Activated T-cell treated with anti-CD3 and anti-CD28 coated beads, Interleukin-2, amount 50 U/mL, for 72 hours (primary cell): ENCODE measurements at regions not wholly inside any gene's neighbourhood (a gene's known extent, or its start where the extent isn't known, plus 50 kb on each side); places are given as distances from the start of the nearest gene placed in this dataset.

Source experiments
- ATAC-seq, 2 donors: fragments of 150-1000 bp; cut with Tn5 transposase; replicated peaks in 1 of 2; 2 replicates each; pipeline ENCODE4 v1.10.0; 2021; ENCODE audit warnings: moderate library complexity in 2 of 2, mild to moderate bottlenecking in 1 of 2
- DNase-seq, 2 donors: peaks; one replicate each; pipeline ENCODE4 v3.0.0; 2021 to 2022; ENCODE audit warnings: mixed read lengths in 1 of 2
- H3K27ac Mint-ChIP-seq: one replicate; pipeline ENCODE4 v1.8.0; 2022; ENCODE audit warnings: mild to moderate bottlenecking, moderate library complexity, mixed read lengths
- H3K27me3 Mint-ChIP-seq: one replicate; pipeline ENCODE4 v1.8.0; 2022; ENCODE audit warnings: low read depth, mixed read lengths
- H3K36me3 Mint-ChIP-seq, 2 donors: one replicate each; pipeline ENCODE4 v1.8.0; 2022; ENCODE audit warnings: mixed read lengths in 2 of 2, mild to moderate bottlenecking in 1 of 2; ENCODE audit not compliant: insufficient read depth in 2 of 2
- H3K4me1 Mint-ChIP-seq: one replicate; pipeline ENCODE4 v1.8.0; 2022; ENCODE audit warnings: low read depth, mixed read lengths
- H3K4me3 Mint-ChIP-seq, 2 donors: one replicate each; pipeline ENCODE4 v1.8.0; 2022; ENCODE audit warnings: mild to moderate bottlenecking in 2 of 2, mixed read lengths in 2 of 2, moderate library complexity in 2 of 2
- H3K9me3 Mint-ChIP-seq, 2 donors: one replicate each; pipeline ENCODE4 v1.8.0; 2022; ENCODE audit warnings: mixed read lengths in 2 of 2

GRCh38 chr2:4269885-4270284 is 566.5 kb downstream of the DCDC2C start:
- Mint-ChIP-seq H3K36me3 (no peaks in the 10 kb centered on the region), H3K4me1 (no peaks in the 10 kb centered on the region), H3K9me3 (peaks cover 0 to 3% of the 10 kb centered on the region in 2 donors), H3K27me3 (no peaks in the 10 kb centered on the region), H3K4me3 (no peak overlapping the region), H3K27ac (no peak overlapping the region)
- DNase-seq (no peak), ATAC-seq (no peak)

- H3K27me3 Mint-ChIP-seq = no peaks in the 10 kb centered on the region
- no peak overlapping the region for H3K4me3 Mint-ChIP-seq
Observed at GRCh38 chr2:4272261-4272858, 569.0 kb downstream of the DCDC2C start.

DNA sequence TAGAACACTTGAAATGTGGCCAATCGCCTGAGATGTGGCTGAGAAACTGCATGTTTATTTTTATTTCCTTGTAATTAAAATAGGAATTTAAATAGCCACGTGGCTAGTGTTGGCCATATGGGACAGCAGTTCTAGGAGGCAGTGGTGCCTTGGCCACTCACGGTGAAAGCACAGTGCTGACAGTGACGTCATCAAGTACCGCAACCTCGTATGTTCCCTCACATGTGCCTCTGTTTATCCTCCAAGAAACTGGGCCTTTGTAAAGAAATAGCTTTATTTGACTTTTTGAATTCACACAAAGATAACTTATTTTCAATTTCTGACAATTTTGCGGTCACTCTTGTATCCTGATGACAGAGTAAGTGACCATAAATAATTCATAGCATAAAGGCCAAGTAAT is 575.0 kb downstream of the DCDC2C start:
- Mint-ChIP-seq H3K36me3 (no peaks in the 10 kb centered on the region), H3K4me1 (no peaks in the 10 kb centered on the region), H3K27me3 (no peaks in the 10 kb centered on the region), H3K27ac (no peak overlapping the region), H3K4me3 (no peak overlapping the region), H3K9me3 (peaks cover 2 to 7% of the 10 kb centered on the region in 2 donors)
- ATAC-seq (no peak), DNase-seq (no peak)

More at GRCh38 chr2:4272261-4272858, 569.0 kb downstream of the DCDC2C start:
- Mint-ChIP-seq H3K9me3 (peaks cover 0 to 8% of the 10 kb centered on the region in 2 donors), H3K4me1 (no peaks in the 10 kb centered on the region), H3K36me3 (no peaks in the 10 kb centered on the region), H3K27ac (no peak overlapping the region)
- no peak for DNase-seq
- ATAC-seq = no peak

- Mint-ChIP-seq H3K27ac (no peak overlapping the region), H3K4me3 (no peak overlapping the region), H3K4me1 (no peaks in the 10 kb centered on the region), H3K27me3 (no peaks in the 10 kb centered on the region), H3K36me3 (no peaks in the 10 kb centered on the region), H3K9me3 (peaks cover 5 to 7% of the 10 kb centered on the region in 2 donors)
- ATAC-seq (no peak), DNase-seq (no peak)
Observed at GRCh38 chr2:4279431-4279830, 576.1 kb downstream of the DCDC2C start.

GRCh38 chr2:4291430-4291829 is 588.1 kb downstream of the DCDC2C start:
- Mint-ChIP-seq H3K27ac (no peak overlapping the region), H3K4me3 (no peak overlapping the region)

DNA sequence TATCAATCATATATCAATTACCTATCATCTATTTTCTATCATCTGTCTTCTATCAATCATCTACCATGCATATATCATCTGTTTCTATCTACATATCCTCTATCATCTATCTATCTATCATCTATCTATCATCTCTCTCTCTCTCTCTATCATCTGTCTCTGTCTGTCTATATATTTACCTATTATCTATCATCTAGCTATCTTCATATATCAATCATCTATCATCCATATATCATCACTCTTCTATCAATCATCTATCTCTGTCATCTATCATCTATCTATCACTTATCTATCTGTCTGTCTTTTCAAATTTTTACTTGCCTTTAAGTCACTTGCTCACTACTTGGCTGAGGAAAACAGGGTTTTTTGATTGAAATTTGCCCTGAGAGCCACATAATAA is 592.3 kb downstream of the DCDC2C start:
- no peaks in the 10 kb centered on the region for H3K4me1 Mint-ChIP-seq
- H3K4me3 Mint-ChIP-seq = no peak overlapping the region
- peaks cover 4 to 8% of the 10 kb centered on the region in 2 donors for H3K9me3 Mint-ChIP-seq
- no peaks in the 10 kb centered on the region for H3K36me3 Mint-ChIP-seq
- DNase-seq (no peak), ATAC-seq (no peak)
- no peak overlapping the region for H3K27ac Mint-ChIP-seq
- no peaks in the 10 kb centered on the region for H3K27me3 Mint-ChIP-seq

More at GRCh38 chr2:4291430-4291829, 588.1 kb downstream of the DCDC2C start:
- no peaks in the 10 kb centered on the region for H3K36me3 Mint-ChIP-seq
- DNase-seq = no peak
- no peak for ATAC-seq
- peaks cover 6 to 8% of the 10 kb centered on the region in 2 donors for H3K9me3 Mint-ChIP-seq
- no peaks in the 10 kb centered on the region for H3K27me3 Mint-ChIP-seq
- no peaks in the 10 kb centered on the region for H3K4me1 Mint-ChIP-seq

DNA sequence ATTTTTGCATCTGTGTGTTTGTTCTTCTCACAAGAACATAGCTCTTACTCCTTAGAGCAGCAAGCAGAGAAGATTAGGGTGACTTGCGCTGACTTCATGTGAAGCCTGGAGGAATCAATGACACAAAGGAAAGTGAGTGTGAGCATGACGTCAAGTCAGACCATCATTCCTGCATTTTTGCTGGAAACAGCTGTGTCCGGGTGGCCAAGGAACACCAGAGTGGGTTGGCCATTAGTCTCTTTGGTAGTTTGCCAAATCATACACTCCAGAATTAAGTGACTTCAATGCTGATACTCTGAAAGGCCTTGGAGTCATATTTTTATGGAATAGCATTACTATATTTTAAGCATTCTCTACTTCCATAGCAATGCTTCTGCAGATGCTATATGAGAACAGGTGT is 597.2 kb downstream of the DCDC2C start:
- Mint-ChIP-seq H3K36me3 (no peaks in the 10 kb centered on the region), H3K4me1 (no peaks in the 10 kb centered on the region), H3K4me3 (no peak overlapping the region), H3K9me3 (peaks cover 2 to 14% of the 10 kb centered on the region in 2 donors), H3K27me3 (no peaks in the 10 kb centered on the region), H3K27ac (no peak overlapping the region)
- DNase-seq = no peak
- ATAC-seq = no peak

DNA sequence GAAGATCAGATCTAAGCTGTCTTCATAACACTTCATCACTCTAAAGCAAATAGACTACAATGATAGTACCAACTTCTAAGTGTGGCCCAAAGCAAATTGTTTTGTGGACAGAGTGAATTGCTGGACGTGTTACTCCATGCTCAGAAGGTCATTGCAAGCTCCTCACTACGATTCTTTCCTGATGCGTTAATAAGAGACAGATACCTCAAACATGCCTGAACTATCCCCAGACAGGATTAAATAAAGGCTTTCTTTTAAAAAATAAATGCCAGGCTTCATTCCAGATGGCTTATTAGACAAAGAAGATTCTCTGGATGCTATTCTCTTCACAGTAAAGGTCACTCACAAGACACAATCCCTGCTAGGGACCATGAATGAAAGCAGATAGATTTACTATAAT is 621.2 kb downstream of the DCDC2C start:
- DNase-seq (no peak), ATAC-seq (no peak)
- Mint-ChIP-seq H3K36me3 (no peaks in the 10 kb centered on the region), H3K4me3 (no peak overlapping the region), H3K27ac (no peak overlapping the region), H3K4me1 (no peaks in the 10 kb centered on the region), H3K9me3 (peaks cover 3 to 7% of the 10 kb centered on the region in 2 donors), H3K27me3 (no peaks in the 10 kb centered on the region)

DNA sequence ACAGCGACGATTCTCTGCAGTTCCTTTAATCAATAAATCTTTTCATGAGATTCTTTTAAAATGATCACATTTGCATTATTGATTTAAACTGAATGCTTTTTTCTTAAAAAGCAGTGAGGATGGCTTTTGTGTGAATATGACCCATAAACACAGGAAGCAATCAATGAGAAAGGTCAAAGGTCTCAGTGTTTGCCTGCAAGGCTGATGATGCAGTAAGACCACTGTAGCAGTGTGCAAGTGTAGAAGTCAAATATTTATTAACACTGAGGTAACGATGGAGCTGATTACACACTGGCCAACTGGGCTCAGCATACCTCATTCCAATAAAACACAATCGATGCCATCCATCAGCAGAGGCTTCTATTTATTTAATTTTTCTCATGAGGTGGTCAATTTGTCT is 633.5 kb downstream of the DCDC2C start:
- H3K27me3 Mint-ChIP-seq = no peaks in the 10 kb centered on the region
- no peaks in the 10 kb centered on the region for H3K4me1 Mint-ChIP-seq
- ATAC-seq (no peak), DNase-seq (no peak)
- H3K36me3 Mint-ChIP-seq = no peaks in the 10 kb centered on the region
- H3K9me3 Mint-ChIP-seq = peaks cover 2 to 5% of the 10 kb centered on the region in 2 donors
- H3K27ac Mint-ChIP-seq = no peak overlapping the region
- no peak overlapping the region for H3K4me3 Mint-ChIP-seq

- no peak for ATAC-seq
- H3K27ac Mint-ChIP-seq = no peak overlapping the region
- H3K9me3 Mint-ChIP-seq = peaks cover 5 to 7% of the 10 kb centered on the region in 2 donors
- H3K4me3 Mint-ChIP-seq = no peak overlapping the region
- no peaks in the 10 kb centered on the region for H3K27me3 Mint-ChIP-seq
- DNase-seq = no peak
- no peaks in the 10 kb centered on the region for H3K36me3 Mint-ChIP-seq
- no peaks in the 10 kb centered on the region for H3K4me1 Mint-ChIP-seq
Observed at GRCh38 chr2:4338345-4338744, 635.0 kb downstream of the DCDC2C start.

DNA sequence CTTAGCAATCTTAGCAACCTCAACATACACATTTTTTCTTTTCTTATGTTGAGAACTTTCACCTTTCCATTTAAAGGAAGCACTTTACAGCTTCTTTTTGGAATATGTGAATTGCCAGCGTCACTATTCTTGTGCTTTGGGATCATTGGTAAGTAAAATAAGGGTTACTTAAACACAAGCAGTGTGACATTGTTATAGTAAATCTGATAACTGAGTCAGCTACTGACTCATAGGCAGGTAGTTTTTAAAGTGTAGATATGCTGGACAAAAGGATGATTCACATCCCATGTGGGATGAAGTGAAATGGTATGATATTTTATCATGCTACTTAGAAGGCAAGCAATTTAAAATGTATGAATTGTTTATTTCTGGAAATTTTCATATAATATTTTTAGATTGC is 637.2 kb downstream of the DCDC2C start:
- H3K4me1 Mint-ChIP-seq = no peaks in the 10 kb centered on the region
- H3K9me3 Mint-ChIP-seq = peaks cover 7 to 8% of the 10 kb centered on the region in 2 donors
- ATAC-seq (no peak), DNase-seq (no peak)
- no peaks in the 10 kb centered on the region for H3K27me3 Mint-ChIP-seq
- H3K27ac Mint-ChIP-seq = no peak overlapping the region
- H3K4me3 Mint-ChIP-seq = no peak overlapping the region
- H3K36me3 Mint-ChIP-seq = no peaks in the 10 kb centered on the region

- H3K27ac Mint-ChIP-seq = no peak overlapping the region
- peaks cover 10 to 18% of the 10 kb centered on the region in 2 donors for H3K9me3 Mint-ChIP-seq
- no peak for ATAC-seq
- H3K4me1 Mint-ChIP-seq = no peaks in the 10 kb centered on the region
- H3K27me3 Mint-ChIP-seq = no peaks in the 10 kb centered on the region
- DNase-seq = no peak
- H3K4me3 Mint-ChIP-seq = no peak overlapping the region
- no peaks in the 10 kb centered on the region for H3K36me3 Mint-ChIP-seq
Observed at GRCh38 chr2:4346628-4347027, 643.3 kb downstream of the DCDC2C start.

- peaks cover 4 to 9% of the 10 kb centered on the region in 2 donors for H3K9me3 Mint-ChIP-seq
- DNase-seq (no peak), ATAC-seq (no peak)
- H3K27ac Mint-ChIP-seq = no peak overlapping the region
- no peaks in the 10 kb centered on the region for H3K36me3 Mint-ChIP-seq
- H3K27me3 Mint-ChIP-seq = no peaks in the 10 kb centered on the region
- H3K4me3 Mint-ChIP-seq = no peak overlapping the region
- H3K4me1 Mint-ChIP-seq = no peaks in the 10 kb centered on the region
Observed at GRCh38 chr2:4353668-4354067, 650.3 kb downstream of the DCDC2C start.

DNA sequence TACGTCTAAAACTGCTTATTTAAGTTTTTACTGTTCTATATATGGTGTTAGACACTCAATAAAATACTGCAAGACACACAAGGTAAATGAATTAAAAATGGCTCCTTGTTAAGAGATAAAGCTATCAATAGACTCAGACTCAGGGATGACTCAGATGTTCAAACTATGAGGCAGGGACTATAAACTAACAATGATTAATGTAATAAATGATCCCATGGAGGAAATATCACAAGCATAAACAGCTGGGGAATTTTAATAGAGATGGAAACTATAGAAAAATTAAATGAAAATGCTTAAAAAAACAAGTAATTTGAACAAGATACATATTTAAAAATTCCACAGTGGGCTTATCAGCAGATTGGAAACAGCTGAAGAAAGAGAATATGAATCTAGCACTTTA is 650.8 kb downstream of the DCDC2C start:
- ATAC-seq = no peak
- no peaks in the 10 kb centered on the region for H3K4me1 Mint-ChIP-seq
- peaks cover 4 to 8% of the 10 kb centered on the region in 2 donors for H3K9me3 Mint-ChIP-seq
- no peak for DNase-seq
- H3K27ac Mint-ChIP-seq = no peak overlapping the region
- H3K4me3 Mint-ChIP-seq = no peak overlapping the region
- H3K36me3 Mint-ChIP-seq = no peaks in the 10 kb centered on the region
- no peaks in the 10 kb centered on the region for H3K27me3 Mint-ChIP-seq
